Peyer's patch (tissue), 4 donors: ENCODE measurements at regions not wholly inside any gene's neighbourhood (a gene's known extent, or its start where the extent isn't known, plus 50 kb on each side); places are given as distances from the start of the nearest gene placed in this dataset.

Source experiments
- CTCF ChIP-seq, 6 experiments: fragments of 450-650 bp in 4 of 6; fragments of 200-600 bp in 2 of 6; sonication (generic) in 1 of 6; IDR thresholded peaks; one replicate each; pipeline ENCODE4 v1.5.1; 2017 to 2019; ENCODE audit warnings: antibody characterized with exemption in 6 of 6, mild to moderate bottlenecking in 3 of 6, moderate library complexity in 1 of 6
- POLR2A ChIP-seq, 2 donors: fragments of 450-650 bp; IDR thresholded peaks; one replicate each; pipeline ENCODE4 v1.5.1; 2017; ENCODE audit warnings: antibody characterized with exemption in 2 of 2, mild to moderate bottlenecking in 2 of 2, moderate library complexity in 2 of 2

- TF ChIP-seq CTCF (IDR thresholded peaks at IDR 0.05) (no peak), POLR2A (IDR thresholded peaks at IDR 0.05) (no peak)
Observed at GRCh38 chr6:14353798-14354197, 236.2 kb downstream of the CD83 start.
